ENCODE measurements at regions not wholly inside any gene's neighbourhood (a gene's known extent, or its start where the extent isn't known, plus 50 kb on each side); places are given as distances from the start of the nearest gene placed in this dataset.

DNA sequence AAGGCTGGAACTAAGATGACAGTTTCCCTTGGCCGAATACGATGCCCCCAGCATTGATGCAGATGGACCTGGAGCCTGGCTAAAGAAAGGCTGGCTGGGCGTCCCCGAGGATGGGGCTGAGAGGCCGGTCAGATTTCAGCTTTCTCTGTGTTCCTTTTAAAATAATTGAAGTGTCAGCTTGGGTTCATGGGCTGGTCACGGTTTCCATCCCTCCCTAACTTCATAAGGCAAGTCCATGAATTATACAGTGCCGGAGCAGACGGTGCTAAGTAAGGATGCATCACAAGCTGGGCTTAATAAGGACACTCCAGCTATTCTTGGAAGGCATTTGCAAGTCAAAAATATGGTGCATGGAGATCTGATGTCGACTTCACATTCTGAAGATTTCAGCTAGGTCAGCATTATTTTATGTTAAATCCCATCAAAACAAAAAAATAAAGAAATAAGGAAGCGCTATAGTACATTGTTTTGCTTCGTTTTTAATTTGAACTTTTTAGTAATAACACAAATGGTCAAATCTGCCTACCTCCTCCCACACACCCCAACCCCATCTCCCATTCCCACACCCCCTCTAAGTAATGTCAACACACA is 220.8 kb downstream of the RPLP1 start:
- TF ChIP-seq, protein P1, sequence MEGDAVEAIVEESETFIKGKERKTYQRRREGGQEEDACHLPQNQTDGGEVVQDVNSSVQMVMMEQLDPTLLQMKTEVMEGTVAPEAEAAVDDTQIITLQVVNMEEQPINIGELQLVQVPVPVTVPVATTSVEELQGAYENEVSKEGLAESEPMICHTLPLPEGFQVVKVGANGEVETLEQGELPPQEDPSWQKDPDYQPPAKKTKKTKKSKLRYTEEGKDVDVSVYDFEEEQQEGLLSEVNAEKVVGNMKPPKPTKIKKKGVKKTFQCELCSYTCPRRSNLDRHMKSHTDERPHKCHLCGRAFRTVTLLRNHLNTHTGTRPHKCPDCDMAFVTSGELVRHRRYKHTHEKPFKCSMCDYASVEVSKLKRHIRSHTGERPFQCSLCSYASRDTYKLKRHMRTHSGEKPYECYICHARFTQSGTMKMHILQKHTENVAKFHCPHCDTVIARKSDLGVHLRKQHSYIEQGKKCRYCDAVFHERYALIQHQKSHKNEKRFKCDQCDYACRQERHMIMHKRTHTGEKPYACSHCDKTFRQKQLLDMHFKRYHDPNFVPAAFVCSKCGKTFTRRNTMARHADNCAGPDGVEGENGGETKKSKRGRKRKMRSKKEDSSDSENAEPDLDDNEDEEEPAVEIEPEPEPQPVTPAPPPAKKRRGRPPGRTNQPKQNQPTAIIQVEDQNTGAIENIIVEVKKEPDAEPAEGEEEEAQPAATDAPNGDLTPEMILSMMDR (IDR thresholded peaks at IDR 0.05; ENCODE audit: low read length) = no peak
- no peak for TF ChIP-seq EZH2 (optimal IDR thresholded peaks at IDR 0.05; ENCODE audit: low read depth, low read length)

Measured in MM.1S (cell line).